ENCODE measurements at regions not wholly inside any gene's neighbourhood (a gene's known extent, or its start where the extent isn't known, plus 50 kb on each side); places are given as distances from the start of the nearest gene placed in this dataset.

GRCh38 chr21:26351661-26352060 lies 181.1 kb upstream of the APP start:
- no peak for TF ChIP-seq ZFP30 (CRISPR knock-in tag; IDR thresholded peaks at IDR 0.05)
- TF ChIP-seq PATZ1 (CRISPR knock-in tag; IDR thresholded peaks at IDR 0.05; ENCODE audit: borderline replicate concordance), result no peak
- TF ChIP-seq OSR1 (CRISPR knock-in tag; IDR thresholded peaks at IDR 0.05), result no peak
- no peak for TF ChIP-seq ISL1 (CRISPR knock-in tag; IDR thresholded peaks at IDR 0.05)
- TF ChIP-seq CREB5 (CRISPR knock-in tag; IDR thresholded peaks at IDR 0.05; ENCODE audit: low read depth), result no peak
- no peak for TF ChIP-seq ARNTL (CRISPR knock-in tag; IDR thresholded peaks at IDR 0.05; ENCODE audit: borderline replicate concordance, low read depth)
- TF ChIP-seq ZNF8 (CRISPR knock-in tag; IDR thresholded peaks at IDR 0.05), result no peak
- TF ChIP-seq TOX (CRISPR knock-in tag; IDR thresholded peaks at IDR 0.05; ENCODE audit: borderline replicate concordance), result no peak
